OCI-LY7 (cell line): ENCODE measurements at regions not wholly inside any gene's neighbourhood (a gene's known extent, or its start where the extent isn't known, plus 50 kb on each side); places are given as distances from the start of the nearest gene placed in this dataset.

ENCODE experiments used
- BruUV-seq: library from RNA; stranded (reverse); fragments of 400-500 nt; replicated peaks from 2 replicates; lab custom pipeline; 2021; lab: Mats Ljungman, UMichigan
- CTCF ChIA-PET: fragments of 300-600 bp; sonication (Branson Sonifier 250); formaldehyde crosslinking; loops from one replicate; lab custom pipeline; 2022; ENCODE audit warnings: antibody characterized with exemption; ENCODE audit not compliant: unreplicated experiment; lab: Charles Lee
- POLR2A ChIA-PET: fragments of 300-600 bp; sonication (Branson Sonifier 250); formaldehyde crosslinking; loops from one replicate; lab custom pipeline; 2022; ENCODE audit warnings: antibody characterized with exemption; lab: Charles Lee
- DNase-seq: peaks from one replicate; pipeline ENCODE4 v3.0.0-alpha.2; 2015; ENCODE audit warnings: low spot score
- H2AFZ ChIP-seq: fragments of 200-600 bp; sonication (generic), shearing (Covaris generic); 2 replicates; pipeline ENCODE4 v1.6.1; 2014; ENCODE audit warnings: mild to moderate bottlenecking, antibody characterized with exemption, low read length, moderate library complexity
- H3K27ac ChIP-seq: fragments of 200-600 bp; sonication (generic); 2 replicates; pipeline ENCODE4 v1.5.1; 2014; ENCODE audit warnings: mixed run types, low read depth, mild to moderate bottlenecking, moderate library complexity, low read length, inconsistent platforms; ENCODE audit not compliant: poor library complexity, severe bottlenecking
- H3K36me3 ChIP-seq: fragments of 200-600 bp; sonication (generic); 2 replicates; pipeline ENCODE4 v1.6.1; 2014; ENCODE audit warnings: mild to moderate bottlenecking, antibody characterized with exemption, low read length, moderate library complexity, mixed read lengths; ENCODE audit not compliant: insufficient read depth
- H3K4me1 ChIP-seq: fragments of 200-600 bp; sonication (generic); 2 replicates; pipeline ENCODE4 v1.5.1; 2014; ENCODE audit warnings: mild to moderate bottlenecking, low read length; ENCODE audit not compliant: insufficient read depth, poor library complexity, severe bottlenecking
- H3K4me2 ChIP-seq: fragments of 200-600 bp; sonication (generic); 2 replicates; pipeline ENCODE4 v1.6.1; 2014; ENCODE audit warnings: mild to moderate bottlenecking, low read length
- H3K4me3 ChIP-seq: fragments of 200-600 bp; sonication (generic); 2 replicates; pipeline ENCODE4 v1.5.1; 2014; ENCODE audit warnings: mild to moderate bottlenecking, low read depth, low read length; ENCODE audit not compliant: poor library complexity, severe bottlenecking
- H3K79me2 ChIP-seq: fragments of 200-600 bp; sonication (generic); 2 replicates; pipeline ENCODE4 v1.6.1; 2016; ENCODE audit warnings: low read depth, mild to moderate bottlenecking, low read length, moderate library complexity, mixed read lengths; ENCODE audit not compliant: insufficient read depth
- H3K9me2 ChIP-seq: fragments of 200-600 bp; sonication (generic); 2 replicates; pipeline ENCODE4 v1.6.1; 2016; ENCODE audit warnings: mild to moderate bottlenecking, low read length, mixed read lengths; ENCODE audit not compliant: insufficient read depth
- H3K9me3 ChIP-seq: fragments of 200-600 bp; sonication (generic); 2 replicates; pipeline ENCODE4 v1.6.1; 2014; ENCODE audit warnings: mild to moderate bottlenecking, mixed run types, low read length, mixed read lengths
- H4K20me1 ChIP-seq: fragments of 200-600 bp; sonication (generic); 2 replicates; pipeline ENCODE4 v1.6.1; 2014; ENCODE audit warnings: mild to moderate bottlenecking, antibody characterized with exemption, low read length, moderate library complexity, mixed read lengths; ENCODE audit not compliant: insufficient read depth
- EZH2phosphoT487 ChIP-seq: fragments of 200-600 bp; sonication (generic); IDR thresholded peaks from 2 replicates; pipeline ENCODE4 v1.6.1; 2018; ENCODE audit warnings: low read depth, borderline replicate concordance, mild to moderate bottlenecking, mixed run types, antibody characterized with exemption, low read length, moderate library complexity, mixed read lengths
- intact Hi-C: fragments of 100-400 bp; cut with micrococcal nuclease; formaldehyde crosslinking; loops from one replicate; pipeline ENCODE4 v1.10.0; 2022; ENCODE audit not compliant: unreplicated experiment
- TF ChIP-seq, protein P1 (sequence below): fragments of 200-600 bp; sonication (generic); conservative IDR thresholded peaks from 2 replicates; pipeline ENCODE4 v1.5.1; 2014; ENCODE audit warnings: mild to moderate bottlenecking, antibody characterized with exemption, low read length, moderate library complexity, mixed read lengths

DNA sequence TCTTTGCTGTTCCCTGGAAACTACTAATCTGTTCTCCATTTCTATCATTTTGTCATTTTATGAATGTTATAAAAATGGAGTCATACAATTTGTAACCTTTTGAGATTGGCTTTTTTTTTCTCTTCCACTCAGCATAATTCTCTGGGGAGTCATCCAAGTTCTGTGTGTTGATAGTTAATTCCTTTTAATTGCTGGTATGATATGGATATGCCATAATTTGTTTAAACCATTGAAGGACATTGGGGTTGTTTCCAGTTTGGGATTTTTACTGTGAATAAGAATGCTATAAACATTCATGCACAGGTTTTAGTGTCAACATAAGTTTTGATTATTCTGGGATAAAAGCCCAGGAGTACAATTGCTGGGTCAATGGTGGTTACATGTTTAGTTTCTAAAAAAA is 279.4 kb downstream of the WNT5A start:
- Histone ChIP-seq H3K27ac (no peak overlapping the region), H3K79me2 (no peaks in the 10 kb centered on the region), H3K4me1 (no peaks in the 10 kb centered on the region), H3K36me3 (no peaks in the 10 kb centered on the region), H3K9me3 (no peaks in the 10 kb centered on the region), H2AFZ (no peak overlapping the region), H3K9me2 (no peaks in the 10 kb centered on the region), H4K20me1 (no peaks in the 10 kb centered on the region), H3K4me3 (no peak overlapping the region), H3K4me2 (no peak overlapping the region)
- intact Hi-C loops = no loop called here
- ChIA-PET POLR2A (no interaction called here), CTCF (no interaction called here)
- TF ChIP-seq, protein P1, sequence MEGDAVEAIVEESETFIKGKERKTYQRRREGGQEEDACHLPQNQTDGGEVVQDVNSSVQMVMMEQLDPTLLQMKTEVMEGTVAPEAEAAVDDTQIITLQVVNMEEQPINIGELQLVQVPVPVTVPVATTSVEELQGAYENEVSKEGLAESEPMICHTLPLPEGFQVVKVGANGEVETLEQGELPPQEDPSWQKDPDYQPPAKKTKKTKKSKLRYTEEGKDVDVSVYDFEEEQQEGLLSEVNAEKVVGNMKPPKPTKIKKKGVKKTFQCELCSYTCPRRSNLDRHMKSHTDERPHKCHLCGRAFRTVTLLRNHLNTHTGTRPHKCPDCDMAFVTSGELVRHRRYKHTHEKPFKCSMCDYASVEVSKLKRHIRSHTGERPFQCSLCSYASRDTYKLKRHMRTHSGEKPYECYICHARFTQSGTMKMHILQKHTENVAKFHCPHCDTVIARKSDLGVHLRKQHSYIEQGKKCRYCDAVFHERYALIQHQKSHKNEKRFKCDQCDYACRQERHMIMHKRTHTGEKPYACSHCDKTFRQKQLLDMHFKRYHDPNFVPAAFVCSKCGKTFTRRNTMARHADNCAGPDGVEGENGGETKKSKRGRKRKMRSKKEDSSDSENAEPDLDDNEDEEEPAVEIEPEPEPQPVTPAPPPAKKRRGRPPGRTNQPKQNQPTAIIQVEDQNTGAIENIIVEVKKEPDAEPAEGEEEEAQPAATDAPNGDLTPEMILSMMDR = no peak
- TF ChIP-seq EZH2phosphoT487 = no peak
- DNase-seq = no peak
- BruUV-seq = no TSS peak

DNA sequence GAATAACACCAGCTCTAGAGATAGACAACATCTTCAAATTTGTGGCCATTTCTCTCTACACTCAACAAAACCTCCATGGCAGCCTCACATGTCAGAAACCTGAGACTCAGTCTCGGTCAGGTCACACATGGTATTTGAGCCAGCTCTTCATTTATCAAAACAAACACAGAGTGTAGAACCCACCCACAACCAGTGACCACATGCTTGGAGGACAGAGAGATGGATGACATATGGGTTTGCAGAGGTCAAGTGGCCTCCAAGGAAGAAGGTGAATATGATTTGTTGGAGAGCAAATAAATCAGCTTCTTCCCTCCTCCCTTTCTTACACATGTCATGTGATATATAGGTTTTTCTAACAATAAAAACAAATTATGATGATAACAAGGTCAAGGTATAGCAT is 278.1 kb upstream of the LRTM1 start:
- intact Hi-C loops = no loop called here
- no TSS peak for BruUV-seq

DNA sequence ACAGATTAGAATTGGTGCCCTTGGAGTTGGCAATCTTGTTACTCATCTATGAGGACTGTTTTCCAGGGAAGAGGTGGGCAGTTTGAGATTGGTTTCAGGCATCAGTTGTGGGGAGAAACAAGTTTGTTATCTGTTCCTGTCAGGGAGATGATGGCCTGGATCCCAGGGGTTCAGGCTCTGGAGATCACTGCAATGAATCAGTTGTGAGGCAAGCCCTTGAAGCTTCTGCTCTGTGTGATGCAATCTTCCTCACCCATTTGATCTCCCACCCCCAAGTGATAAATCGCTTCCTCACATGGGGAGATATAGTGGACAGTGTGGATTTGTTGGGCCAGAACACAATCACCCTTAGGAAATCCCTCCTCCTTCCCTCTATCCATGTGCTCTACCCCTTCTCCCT is 276.6 kb upstream of the LRTM1 start:
- Histone ChIP-seq H3K36me3 (no peaks in the 10 kb centered on the region), H3K4me2 (no peak overlapping the region), H3K9me3 (no peaks in the 10 kb centered on the region), H3K4me1 (peaks cover 7% of the 10 kb centered on the region), H4K20me1 (no peaks in the 10 kb centered on the region), H3K9me2 (no peaks in the 10 kb centered on the region), H3K4me3 (no peak overlapping the region), H3K27ac (no peak overlapping the region), H2AFZ (no peak overlapping the region), H3K79me2 (no peaks in the 10 kb centered on the region)
- BruUV-seq = no TSS peak
- ChIA-PET POLR2A (no interaction called here), CTCF (no interaction called here)
- no peak for DNase-seq
- TF ChIP-seq, protein P1 = no peak
- TF ChIP-seq EZH2phosphoT487 = no peak
- intact Hi-C loops = no loop called here

More for the DNA sequence above, 278.1 kb upstream of the LRTM1 start:
- TF ChIP-seq EZH2phosphoT487 = no peak
- TF ChIP-seq, protein P1 = no peak
- no peak for DNase-seq
- Histone ChIP-seq H3K4me3 (no peak overlapping the region), H3K4me1 (peaks cover 4% of the 10 kb centered on the region), H4K20me1 (no peaks in the 10 kb centered on the region), H2AFZ (no peak overlapping the region), H3K79me2 (no peaks in the 10 kb centered on the region), H3K9me3 (no peaks in the 10 kb centered on the region), H3K27ac (no peak overlapping the region), H3K36me3 (no peaks in the 10 kb centered on the region), H3K4me2 (no peak overlapping the region), H3K9me2 (no peaks in the 10 kb centered on the region)
- POLR2A ChIA-PET = no interaction called here
- CTCF ChIA-PET = no interaction called here
